ENCODE measurements at regions not wholly inside any gene's neighbourhood (a gene's known extent, or its start where the extent isn't known, plus 50 kb on each side); places are given as distances from the start of the nearest gene placed in this dataset.

DNA sequence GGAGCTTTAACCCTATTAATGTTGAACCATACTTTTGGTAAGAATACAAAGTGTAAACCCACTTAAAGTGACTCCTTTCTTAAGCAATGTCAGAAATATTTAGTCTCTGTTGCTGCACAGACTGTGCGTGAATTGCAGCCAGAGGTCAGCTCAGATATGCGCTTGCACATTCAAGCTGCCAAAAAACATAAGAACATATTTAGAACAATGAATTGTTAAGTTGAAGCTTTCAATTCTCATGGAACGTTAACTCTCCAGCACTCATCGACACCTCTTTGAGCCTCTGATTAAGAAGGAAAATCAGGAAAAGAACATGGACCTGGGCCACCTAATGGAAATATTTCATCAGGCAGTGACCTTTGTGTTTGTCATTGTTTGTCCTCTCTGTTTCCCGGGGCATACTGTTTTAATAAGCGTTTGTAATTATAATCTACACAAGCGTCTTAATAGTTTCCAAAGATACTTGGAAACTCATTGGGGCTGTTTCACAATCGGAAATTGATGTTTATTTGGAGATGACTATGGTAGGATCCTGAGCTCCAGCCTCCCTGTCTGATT lies 193.0 kb upstream of the CELF2 start:
- Mint-ChIP-seq H3K27ac (ENCODE audit: unreplicated experiment) (no peak overlapping the region), H3K36me3 (ENCODE audit: unreplicated experiment) (peaks cover 12% of the 10 kb centered on the region), H3K4me3 (ENCODE audit: unreplicated experiment) (no peak overlapping the region), H3K9me3 (ENCODE audit: unreplicated experiment) (no peaks in the 10 kb centered on the region), H3K4me1 (ENCODE audit: low read depth, unreplicated experiment) (no peaks in the 10 kb centered on the region), H3K27me3 (ENCODE audit: unreplicated experiment) (no peaks in the 10 kb centered on the region)
- TF ChIP-seq, protein P1, sequence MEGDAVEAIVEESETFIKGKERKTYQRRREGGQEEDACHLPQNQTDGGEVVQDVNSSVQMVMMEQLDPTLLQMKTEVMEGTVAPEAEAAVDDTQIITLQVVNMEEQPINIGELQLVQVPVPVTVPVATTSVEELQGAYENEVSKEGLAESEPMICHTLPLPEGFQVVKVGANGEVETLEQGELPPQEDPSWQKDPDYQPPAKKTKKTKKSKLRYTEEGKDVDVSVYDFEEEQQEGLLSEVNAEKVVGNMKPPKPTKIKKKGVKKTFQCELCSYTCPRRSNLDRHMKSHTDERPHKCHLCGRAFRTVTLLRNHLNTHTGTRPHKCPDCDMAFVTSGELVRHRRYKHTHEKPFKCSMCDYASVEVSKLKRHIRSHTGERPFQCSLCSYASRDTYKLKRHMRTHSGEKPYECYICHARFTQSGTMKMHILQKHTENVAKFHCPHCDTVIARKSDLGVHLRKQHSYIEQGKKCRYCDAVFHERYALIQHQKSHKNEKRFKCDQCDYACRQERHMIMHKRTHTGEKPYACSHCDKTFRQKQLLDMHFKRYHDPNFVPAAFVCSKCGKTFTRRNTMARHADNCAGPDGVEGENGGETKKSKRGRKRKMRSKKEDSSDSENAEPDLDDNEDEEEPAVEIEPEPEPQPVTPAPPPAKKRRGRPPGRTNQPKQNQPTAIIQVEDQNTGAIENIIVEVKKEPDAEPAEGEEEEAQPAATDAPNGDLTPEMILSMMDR (IDR thresholded peaks at IDR 0.05; ENCODE audit: partially characterized antibody, unreplicated experiment): no peak
- DNase-seq: no peak

DNA sequence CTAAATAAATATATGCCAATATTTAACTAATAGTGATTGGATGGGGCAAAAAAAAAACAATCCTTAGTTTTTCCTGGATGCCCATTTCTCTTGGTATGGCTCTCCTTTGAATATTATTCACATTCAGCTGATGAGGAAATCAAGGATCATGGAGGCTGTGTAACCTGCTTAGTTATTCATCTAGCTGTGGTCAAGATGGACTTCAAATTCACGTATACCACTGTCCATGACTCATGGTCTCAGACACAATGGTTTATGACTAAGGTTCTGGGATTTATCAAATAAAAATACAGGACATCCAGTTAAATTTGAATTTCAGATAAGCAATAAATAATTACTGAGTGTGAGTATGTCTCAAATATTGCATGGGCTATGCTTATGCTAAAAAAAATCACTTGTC lies 191.5 kb upstream of the CELF2 start:
- Mint-ChIP-seq H3K9me3 (ENCODE audit: unreplicated experiment) (no peaks in the 10 kb centered on the region), H3K4me3 (ENCODE audit: unreplicated experiment) (no peak overlapping the region), H3K36me3 (ENCODE audit: unreplicated experiment) (no peaks in the 10 kb centered on the region), H3K27me3 (ENCODE audit: unreplicated experiment) (no peaks in the 10 kb centered on the region), H3K4me1 (ENCODE audit: low read depth, unreplicated experiment) (no peaks in the 10 kb centered on the region), H3K27ac (ENCODE audit: unreplicated experiment) (no peak overlapping the region)
- TF ChIP-seq, protein P1 (IDR thresholded peaks at IDR 0.05; ENCODE audit: partially characterized antibody, unreplicated experiment): no peak
- no peak for DNase-seq

DNA sequence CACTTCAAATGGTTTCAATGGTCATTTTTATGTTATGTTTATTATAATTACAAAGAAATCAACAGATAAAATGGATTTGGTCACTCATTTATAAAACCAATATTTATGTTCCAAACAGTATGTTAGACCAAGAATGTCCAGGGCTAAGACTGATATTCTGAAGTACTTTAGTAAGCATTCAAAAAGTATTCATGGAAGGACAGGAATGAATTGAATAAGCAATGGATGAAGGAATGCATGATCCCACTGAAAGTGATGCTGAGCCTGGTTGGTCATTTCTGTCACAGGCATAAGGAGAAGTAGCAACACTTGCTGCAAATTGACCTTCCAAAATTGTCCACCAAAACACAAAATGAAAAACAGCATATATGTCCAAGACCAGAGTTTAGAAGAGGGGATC lies 189.0 kb upstream of the CELF2 start:
- TF ChIP-seq, protein P1 (IDR thresholded peaks at IDR 0.05; ENCODE audit: partially characterized antibody, unreplicated experiment): no peak
- Mint-ChIP-seq H3K27me3 (ENCODE audit: unreplicated experiment) (peaks cover 2% of the 10 kb centered on the region), H3K4me1 (ENCODE audit: low read depth, unreplicated experiment) (no peaks in the 10 kb centered on the region), H3K9me3 (ENCODE audit: unreplicated experiment) (no peaks in the 10 kb centered on the region), H3K27ac (ENCODE audit: unreplicated experiment) (no peak overlapping the region), H3K36me3 (ENCODE audit: unreplicated experiment) (no peaks in the 10 kb centered on the region), H3K4me3 (ENCODE audit: unreplicated experiment) (no peak overlapping the region)
- no peak for DNase-seq

DNA sequence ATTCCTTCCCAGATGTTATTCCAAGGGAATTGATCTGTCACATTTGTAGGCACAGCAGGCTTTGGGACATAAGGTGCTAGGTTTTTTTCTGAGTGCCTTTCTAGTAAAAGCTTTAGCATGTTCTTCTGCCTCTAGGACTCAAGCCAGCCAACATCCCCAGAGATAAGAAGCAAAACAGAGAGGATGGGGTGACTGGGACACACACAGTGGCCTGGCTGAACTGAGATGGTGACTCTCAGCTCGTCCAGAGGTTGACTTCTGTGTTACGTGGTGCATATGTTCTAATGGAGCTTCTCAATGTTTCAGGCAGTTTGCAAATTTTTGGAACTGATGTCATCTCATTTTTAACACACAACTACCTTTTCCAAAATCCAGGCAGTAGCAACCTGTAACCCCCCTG lies 188.1 kb upstream of the CELF2 start:
- Mint-ChIP-seq H3K4me1 (ENCODE audit: low read depth, unreplicated experiment) (no peaks in the 10 kb centered on the region), H3K9me3 (ENCODE audit: unreplicated experiment) (peaks cover 1% of the 10 kb centered on the region), H3K36me3 (ENCODE audit: unreplicated experiment) (no peaks in the 10 kb centered on the region), H3K27ac (ENCODE audit: unreplicated experiment) (no peak overlapping the region), H3K27me3 (ENCODE audit: unreplicated experiment) (peaks cover 2% of the 10 kb centered on the region), H3K4me3 (ENCODE audit: unreplicated experiment) (no peak overlapping the region)
- TF ChIP-seq, protein P1 (IDR thresholded peaks at IDR 0.05; ENCODE audit: partially characterized antibody, unreplicated experiment): no peak
- no peak for DNase-seq

DNA sequence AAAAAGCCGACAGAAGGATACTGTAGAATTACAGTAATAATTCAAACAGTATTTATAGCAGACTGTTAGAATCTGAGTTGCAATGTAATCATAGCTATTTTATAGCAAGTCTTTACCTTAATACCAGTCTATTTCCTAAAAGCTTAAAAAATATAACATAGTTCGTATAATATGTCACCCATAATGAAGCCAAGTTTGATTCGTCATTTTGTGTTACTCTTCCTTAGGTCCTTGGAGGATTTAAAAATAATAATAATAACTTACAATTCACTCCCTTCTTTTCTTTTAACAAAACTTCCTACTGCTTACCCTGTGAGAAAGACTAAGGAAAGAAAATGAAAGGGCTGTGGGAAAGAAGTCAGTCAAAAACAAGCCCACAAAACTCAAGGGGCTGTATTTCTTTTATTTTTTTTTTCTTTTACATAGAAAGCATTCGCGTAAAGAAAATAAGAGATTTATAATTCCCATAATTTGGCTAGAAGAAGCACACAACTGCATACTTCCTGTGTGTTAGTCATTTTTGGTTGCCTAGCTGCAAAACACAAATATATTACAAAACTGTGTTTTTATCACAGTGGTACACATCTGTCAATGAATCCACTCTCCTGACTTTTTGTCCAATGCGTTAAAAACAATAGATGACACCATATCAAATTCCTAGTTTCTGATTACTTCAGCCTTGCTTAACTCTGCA lies 187.2 kb upstream of the CELF2 start:
- Mint-ChIP-seq H3K4me1 (ENCODE audit: low read depth, unreplicated experiment) (no peaks in the 10 kb centered on the region), H3K36me3 (ENCODE audit: unreplicated experiment) (no peaks in the 10 kb centered on the region), H3K27ac (ENCODE audit: unreplicated experiment) (no peak overlapping the region), H3K9me3 (ENCODE audit: unreplicated experiment) (peaks cover 1% of the 10 kb centered on the region), H3K4me3 (ENCODE audit: unreplicated experiment) (no peak overlapping the region), H3K27me3 (ENCODE audit: unreplicated experiment) (peaks cover 2% of the 10 kb centered on the region)
- no peak for DNase-seq
- TF ChIP-seq, protein P1 (IDR thresholded peaks at IDR 0.05; ENCODE audit: partially characterized antibody, unreplicated experiment): no peak
